GM12865 (cell line): ENCODE measurements at regions not wholly inside any gene's neighbourhood (a gene's known extent, or its start where the extent isn't known, plus 50 kb on each side); places are given as distances from the start of the nearest gene placed in this dataset.

Source experiments
- DNase-seq: peaks from one replicate; pipeline ENCODE4 v3.0.0; 2010; ENCODE audit warnings: low read depth
- H3K4me3 ChIP-seq: 2 replicates; pipeline ENCODE4 v1.5.1; 2011; ENCODE audit warnings: mild to moderate bottlenecking, low read depth, low read length, control low read depth
- TF ChIP-seq, protein P1 (sequence below): IDR thresholded peaks from 2 replicates; pipeline ENCODE4 v1.5.1; 2011; ENCODE audit warnings: low read length, control low read depth, low read depth, inconsistent platforms; ENCODE audit not compliant: insufficient read depth; ENCODE audit errors: missing control alignments

DNA sequence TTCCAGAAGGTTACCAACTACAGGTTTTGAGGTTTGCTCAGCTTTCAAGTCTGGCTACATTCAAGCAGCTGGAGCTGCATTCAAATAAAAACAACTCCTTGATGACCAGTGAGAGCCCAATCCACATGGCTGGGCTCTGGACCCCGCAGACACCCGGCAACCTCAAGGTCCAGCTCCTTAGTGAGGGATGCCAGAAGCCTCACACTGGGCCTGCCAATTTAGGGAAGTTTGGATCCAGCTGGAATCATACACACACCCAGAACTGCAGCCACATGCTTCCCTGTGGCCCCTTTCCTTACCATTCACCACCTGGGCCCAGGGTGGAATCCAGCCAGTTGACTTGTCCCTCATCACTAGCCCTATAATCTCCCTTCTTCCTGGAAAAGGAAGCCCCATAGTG is 123.7 kb downstream of the UBE2U start:
- no peak overlapping the region for H3K4me3 ChIP-seq
- no peak for DNase-seq
- TF ChIP-seq, protein P1, sequence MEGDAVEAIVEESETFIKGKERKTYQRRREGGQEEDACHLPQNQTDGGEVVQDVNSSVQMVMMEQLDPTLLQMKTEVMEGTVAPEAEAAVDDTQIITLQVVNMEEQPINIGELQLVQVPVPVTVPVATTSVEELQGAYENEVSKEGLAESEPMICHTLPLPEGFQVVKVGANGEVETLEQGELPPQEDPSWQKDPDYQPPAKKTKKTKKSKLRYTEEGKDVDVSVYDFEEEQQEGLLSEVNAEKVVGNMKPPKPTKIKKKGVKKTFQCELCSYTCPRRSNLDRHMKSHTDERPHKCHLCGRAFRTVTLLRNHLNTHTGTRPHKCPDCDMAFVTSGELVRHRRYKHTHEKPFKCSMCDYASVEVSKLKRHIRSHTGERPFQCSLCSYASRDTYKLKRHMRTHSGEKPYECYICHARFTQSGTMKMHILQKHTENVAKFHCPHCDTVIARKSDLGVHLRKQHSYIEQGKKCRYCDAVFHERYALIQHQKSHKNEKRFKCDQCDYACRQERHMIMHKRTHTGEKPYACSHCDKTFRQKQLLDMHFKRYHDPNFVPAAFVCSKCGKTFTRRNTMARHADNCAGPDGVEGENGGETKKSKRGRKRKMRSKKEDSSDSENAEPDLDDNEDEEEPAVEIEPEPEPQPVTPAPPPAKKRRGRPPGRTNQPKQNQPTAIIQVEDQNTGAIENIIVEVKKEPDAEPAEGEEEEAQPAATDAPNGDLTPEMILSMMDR, result no peak

DNA sequence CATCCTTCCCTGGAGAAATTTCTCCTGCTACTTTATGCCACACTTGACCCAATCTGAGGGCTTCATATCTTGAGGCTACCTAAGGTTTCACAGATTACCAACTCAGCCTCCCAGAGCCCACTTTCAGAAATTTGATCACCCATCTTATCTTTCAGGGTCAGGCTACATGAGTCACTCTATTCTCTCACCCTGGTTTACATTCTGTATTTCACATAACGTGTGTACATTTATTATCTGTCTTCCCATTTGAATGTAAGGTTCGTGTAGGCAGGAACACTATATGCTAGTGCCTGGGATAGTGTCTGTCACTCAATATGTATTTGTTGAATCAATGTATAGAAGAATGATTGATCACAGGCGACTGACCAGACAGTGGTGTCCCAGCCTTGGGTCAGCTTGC is 124.8 kb downstream of the UBE2U start:
- TF ChIP-seq, protein P1, result no peak
- H3K4me3 ChIP-seq, result no peak overlapping the region
- DNase-seq, result no peak

DNA sequence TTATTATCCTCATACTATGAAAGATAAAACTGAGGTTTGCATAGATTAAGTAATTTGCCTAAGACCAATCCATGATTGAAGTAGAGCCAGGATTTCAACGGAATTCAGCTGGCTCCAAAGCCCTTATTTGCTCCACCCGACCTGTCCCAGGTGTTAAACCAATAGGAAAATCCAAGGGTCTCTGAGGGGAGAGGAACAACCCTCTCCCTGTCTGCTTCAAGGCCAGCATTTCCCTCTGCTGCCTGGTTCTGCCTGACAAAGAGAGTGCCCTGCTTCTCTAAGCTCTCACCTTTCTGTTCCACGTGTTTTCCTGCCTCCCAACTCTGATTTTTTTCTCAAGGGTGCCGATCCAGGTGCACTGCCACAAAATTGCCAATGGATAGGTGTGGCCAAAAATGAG is 127.4 kb downstream of the UBE2U start:
- TF ChIP-seq, protein P1, result no peak
- H3K4me3 ChIP-seq, result no peak overlapping the region
- DNase-seq, result no peak

DNA sequence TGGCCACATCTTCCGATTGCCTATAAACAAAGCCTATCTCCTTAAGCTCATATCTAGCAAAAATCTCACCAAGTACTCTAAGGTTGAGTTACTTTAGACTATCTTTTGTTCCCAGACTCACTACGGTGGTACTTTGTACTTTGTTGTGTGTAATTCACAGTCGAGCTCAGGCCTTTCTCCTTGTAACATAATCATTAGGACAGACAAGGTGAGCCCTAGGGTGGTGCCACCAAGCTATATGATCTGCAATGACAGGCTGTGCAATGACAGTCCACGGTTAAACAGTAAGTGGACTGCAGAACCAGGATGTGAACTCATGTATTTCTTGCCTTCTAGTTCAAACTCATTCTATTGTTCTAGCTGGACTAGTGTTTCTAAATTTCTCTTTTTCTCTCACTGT is 132.2 kb downstream of the UBE2U start:
- DNase-seq, result no peak
- no peak overlapping the region for H3K4me3 ChIP-seq
- TF ChIP-seq, protein P1, result no peak

DNA sequence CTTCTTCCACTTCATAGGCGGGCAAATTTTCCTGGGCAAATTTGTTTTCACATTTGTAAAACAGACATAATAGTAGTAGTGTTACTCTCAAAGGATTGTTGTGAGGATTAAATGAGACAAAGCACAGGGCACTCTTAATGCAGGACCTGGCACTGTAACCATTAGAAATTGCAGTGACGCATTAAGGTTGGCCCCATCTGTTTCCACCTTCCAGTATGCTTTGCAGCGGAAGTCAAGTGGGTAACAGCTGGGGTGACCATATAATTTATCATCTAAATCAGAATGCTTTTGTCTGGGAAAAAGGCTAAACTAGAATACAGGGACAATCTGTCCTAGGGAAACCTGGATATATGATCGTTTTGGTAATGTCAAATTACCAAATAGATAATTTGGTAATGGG is 132.5 kb upstream of the CACHD1 start:
- no peak overlapping the region for H3K4me3 ChIP-seq
- TF ChIP-seq, protein P1, result no peak
- DNase-seq, result no peak

DNA sequence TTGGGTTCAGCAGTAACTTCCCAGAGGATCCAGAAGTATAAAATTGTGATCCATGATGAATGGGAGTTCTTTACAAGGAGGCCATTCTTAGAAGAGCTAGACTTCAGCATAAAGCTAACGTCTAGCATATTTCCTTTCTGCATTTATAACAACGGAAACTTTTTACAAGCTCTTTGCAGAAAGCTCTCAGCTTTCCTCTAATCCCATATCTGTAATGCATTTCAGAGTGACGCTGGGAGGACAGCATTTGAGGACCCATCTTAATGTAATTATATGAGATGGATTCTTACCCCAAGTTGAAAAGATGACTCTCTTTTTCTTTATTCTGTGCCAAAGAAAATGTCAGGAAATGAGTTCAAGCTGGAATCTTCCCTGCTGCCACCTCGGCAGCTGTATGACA is 132.0 kb upstream of the CACHD1 start:
- no peak for DNase-seq
- TF ChIP-seq, protein P1, result no peak

DNA sequence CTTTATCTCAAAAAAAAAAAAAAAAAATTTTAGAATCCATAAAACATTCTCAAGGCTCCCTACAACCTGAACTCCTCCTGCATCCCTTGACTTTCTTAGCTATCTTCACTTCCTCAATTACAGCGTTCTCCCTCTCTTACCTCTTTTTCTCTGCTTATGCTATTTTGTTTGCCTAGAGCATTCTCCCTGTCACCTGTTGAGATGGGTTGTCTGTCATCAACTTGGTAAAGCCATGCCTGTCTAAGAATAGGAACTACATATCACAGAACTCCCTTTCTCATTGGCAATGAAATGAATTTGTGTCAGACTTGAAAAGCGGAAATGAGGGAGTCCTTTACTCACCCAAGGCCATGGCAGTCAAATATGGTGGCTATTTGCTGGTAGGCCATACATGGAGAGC is 129.6 kb upstream of the CACHD1 start:
- TF ChIP-seq, protein P1, result no peak
- no peak overlapping the region for H3K4me3 ChIP-seq
- no peak for DNase-seq

More for the DNA sequence above, 132.0 kb upstream of the CACHD1 start:
- H3K4me3 ChIP-seq, result no peak overlapping the region
